ENCODE measurements at regions not wholly inside any gene's neighbourhood (a gene's known extent, or its start where the extent isn't known, plus 50 kb on each side); places are given as distances from the start of the nearest gene placed in this dataset.

GRCh38 chr9:26166537-26166936 lies 488.3 kb upstream of the TUSC1 start:
- no peak for TF ChIP-seq CTCF (IDR thresholded peaks at IDR 0.05)
- TF ChIP-seq POLR2A (IDR thresholded peaks at IDR 0.05): no peak
- TF ChIP-seq EP300 (IDR thresholded peaks at IDR 0.05): no peak
